HL-60/S4 treated with phorbol 12-myristate 13-acetate at 8.2 ng/mL for 4 days and 3 days (cell line): ENCODE measurements at regions not wholly inside any gene's neighbourhood (a gene's known extent, or its start where the extent isn't known, plus 50 kb on each side); places are given as distances from the start of the nearest gene placed in this dataset.
"Not testable (repeated sequence)": the region's sequence is repeated elsewhere in the genome, so short reads cannot be mapped to it uniquely, and the experiment has no call there.

Source experiments
- in situ Hi-C: fragments of 300-500 bp; cut with MboI; formaldehyde crosslinking; loops from 2 replicates; pipeline ENCODE4 v1.15.0; 2022; ENCODE audit warnings: low sequenced_read_pairs

GRCh38 chr7:12979181-12979580 lies 291.7 kb downstream of the ARL4A start:
- in situ Hi-C loops: no loop called here

- in situ Hi-C loops: no loop called here
Measured at GRCh38 chr7:12982178-12982577, 294.7 kb downstream of the ARL4A start.

- in situ Hi-C loops: no loop called here
Measured at GRCh38 chr7:12984117-12984516, 296.7 kb downstream of the ARL4A start.

GRCh38 chr7:12985228-12985627 lies 297.8 kb downstream of the ARL4A start:
- in situ Hi-C loops: no loop called here

GRCh38 chr7:12985752-12986151 lies 298.3 kb downstream of the ARL4A start:
- in situ Hi-C loops: no loop called here

GRCh38 chr7:12987238-12987637 lies 299.8 kb downstream of the ARL4A start:
- in situ Hi-C loops: no loop called here

GRCh38 chr7:12990440-12990839 lies 303.0 kb downstream of the ARL4A start:
- in situ Hi-C loops: no loop called here

- in situ Hi-C loops: no loop called here
Measured at GRCh38 chr7:12993025-12993424, 305.6 kb downstream of the ARL4A start.

- in situ Hi-C loops: no loop called here
Measured at GRCh38 chr7:12995912-12996469, 308.6 kb downstream of the ARL4A start.

GRCh38 chr7:13007331-13007730 lies 319.9 kb downstream of the ARL4A start:
- in situ Hi-C loops: no loop called here

GRCh38 chr7:13009517-13009916 lies 322.1 kb downstream of the ARL4A start:
- in situ Hi-C loops: no loop called here

GRCh38 chr7:13014011-13014410 lies 326.6 kb downstream of the ARL4A start:
- in situ Hi-C loops: no loop called here

GRCh38 chr7:13016036-13016581 lies 328.7 kb downstream of the ARL4A start:
- in situ Hi-C loops: no loop called here

GRCh38 chr7:13016592-13017332 lies 329.3 kb downstream of the ARL4A start:
- in situ Hi-C loops: no loop called here

GRCh38 chr7:13017333-13017857 lies 330.0 kb downstream of the ARL4A start:
- in situ Hi-C loops: no loop called here

- in situ Hi-C loops: no loop called here
Measured at GRCh38 chr7:13017881-13018280, 330.4 kb downstream of the ARL4A start.

- in situ Hi-C loops: no loop called here
Measured at GRCh38 chr7:13021566-13022300, 334.3 kb downstream of the ARL4A start.

GRCh38 chr7:13024121-13024674 lies 336.8 kb downstream of the ARL4A start:
- in situ Hi-C loops: no loop called here

- in situ Hi-C loops: not testable (repeated sequence)
Measured at GRCh38 chr7:13025043-13025442, 337.6 kb downstream of the ARL4A start.

GRCh38 chr7:13027321-13027720 lies 339.9 kb downstream of the ARL4A start:
- in situ Hi-C loops: no loop called here
